MM.1S (cell line): ENCODE measurements at regions not wholly inside any gene's neighbourhood (a gene's known extent, or its start where the extent isn't known, plus 50 kb on each side); places are given as distances from the start of the nearest gene placed in this dataset.
"Not testable (repeated sequence)": the region's sequence is repeated elsewhere in the genome, so short reads cannot be mapped to it uniquely, and the experiment has no call there.

Experiments
- DNase-seq: peaks from one replicate; pipeline ENCODE4 v3.0.0-alpha.2; 2015
- H2AFZ ChIP-seq: fragments of 300-600 bp; sonication (generic); 2 replicates; pipeline ENCODE4 v1.6.0; 2016; ENCODE audit warnings: antibody characterized with exemption, low read length
- H3F3A ChIP-seq: fragments of 300-600 bp; sonication (generic); 2 replicates; pipeline ENCODE4 v1.6.1; 2016; ENCODE audit warnings: mild to moderate bottlenecking, antibody characterized with exemption, low read length, moderate library complexity, mixed read lengths; ENCODE audit not compliant: insufficient read depth
- H3K27ac ChIP-seq: fragments of 300-600 bp; sonication (generic); 2 replicates; pipeline ENCODE4 v1.5.1; 2016; ENCODE audit warnings: mild to moderate bottlenecking, low read length
- H3K27me3 ChIP-seq: fragments of 300-600 bp; sonication (generic); replicated peaks from 2 replicates; pipeline ENCODE4 v1.6.0; 2016; ENCODE audit warnings: low read length; ENCODE audit not compliant: insufficient read depth
- H3K36me3 ChIP-seq: fragments of 300-600 bp; sonication (generic); replicated peaks from 2 replicates; pipeline ENCODE4 v1.6.1; 2016; ENCODE audit warnings: mild to moderate bottlenecking, low read length, mixed read lengths; ENCODE audit not compliant: insufficient read depth
- H3K4me1 ChIP-seq: fragments of 300-600 bp; sonication (generic); 2 replicates; pipeline ENCODE4 v1.6.1; 2016; ENCODE audit warnings: low read length, mixed read lengths
- H3K4me2 ChIP-seq: fragments of 300-600 bp; sonication (generic); 2 replicates; pipeline ENCODE4 v1.6.0; 2016; ENCODE audit warnings: low read depth, low read length
- H3K4me3 ChIP-seq: fragments of 300-600 bp; sonication (generic); 2 replicates; pipeline ENCODE4 v1.5.1; 2016; ENCODE audit warnings: low read length, mixed read lengths
- H3K79me2 ChIP-seq: fragments of 300-600 bp; sonication (generic); 2 replicates; pipeline ENCODE4 v1.6.1; 2016; ENCODE audit warnings: mixed run types, low read length, mixed read lengths
- H3K9ac ChIP-seq: fragments of 300-600 bp; sonication (generic); 2 replicates; pipeline ENCODE4 v1.6.1; 2016; ENCODE audit warnings: low read length, mixed read lengths
- H3K9me2 ChIP-seq: fragments of 300-600 bp; sonication (generic); replicated peaks from 2 replicates; pipeline ENCODE4 v1.6.1; 2016; ENCODE audit warnings: mild to moderate bottlenecking, low read length, mixed read lengths; ENCODE audit not compliant: insufficient read depth
- H3K9me3 ChIP-seq: fragments of 300-600 bp; sonication (generic); replicated peaks from 2 replicates; pipeline ENCODE4 v1.6.1; 2016; ENCODE audit warnings: mild to moderate bottlenecking, low read length, mixed read lengths; ENCODE audit not compliant: insufficient read depth
- H4K20me1 ChIP-seq: fragments of 300-600 bp; sonication (generic); 2 replicates; pipeline ENCODE4 v1.6.1; 2016; ENCODE audit warnings: mild to moderate bottlenecking, low read length, moderate library complexity, mixed read lengths; ENCODE audit not compliant: insufficient read depth
- CTCF ChIP-seq: fragments of 300-600 bp; sonication (generic); IDR thresholded peaks from 2 replicates; pipeline ENCODE4 v1.5.1; 2016; ENCODE audit warnings: antibody characterized with exemption, low read length, mixed read lengths
- EZH2 ChIP-seq: fragments of 300-600 bp; sonication (generic); optimal IDR thresholded peaks from 2 replicates; pipeline ENCODE3; 2017; ENCODE audit warnings: low read depth, mild to moderate bottlenecking, antibody characterized with exemption, low read length, mixed read lengths
- EZH2phosphoT487 ChIP-seq: fragments of 300-600 bp; sonication (generic); IDR thresholded peaks from 2 replicates; pipeline ENCODE4 v1.6.1; 2018; ENCODE audit warnings: antibody characterized with exemption, low read length

GRCh38 chr1:101420406-101420805 is 183.6 kb downstream of the S1PR1 start:
- TF ChIP-seq EZH2 (no peak), CTCF (no peak), EZH2phosphoT487 (no peak)
- Histone ChIP-seq H4K20me1 (no peaks in the 10 kb centered on the region), H3K4me1 (no peaks in the 10 kb centered on the region), H3K36me3 (no peaks in the 10 kb centered on the region), H3K9me3 (no peaks in the 10 kb centered on the region), H3K27ac (no peak overlapping the region), H3K9me2 (no peaks in the 10 kb centered on the region), H3F3A (no peaks in the 10 kb centered on the region), H3K79me2 (no peaks in the 10 kb centered on the region), H3K4me3 (no peak overlapping the region), H3K4me2 (no peak overlapping the region), H2AFZ (no peak overlapping the region), H3K9ac (no peak overlapping the region), H3K27me3 (no peaks in the 10 kb centered on the region)
- no peak for DNase-seq

- not testable (repeated sequence) for H3K27me3 ChIP-seq, H3F3A ChIP-seq, H2AFZ ChIP-seq, H3K79me2 ChIP-seq, H3K4me2 ChIP-seq, H3K4me1 ChIP-seq, H3K9ac ChIP-seq, H3K9me2 ChIP-seq, H3K9me3 ChIP-seq, H3K4me3 ChIP-seq, H4K20me1 ChIP-seq, DNase-seq, H3K36me3 ChIP-seq, H3K27ac ChIP-seq
Measured at GRCh38 chr1:101428083-101428482, 191.3 kb downstream of the S1PR1 start.

GRCh38 chr1:101428562-101428961 is 191.7 kb downstream of the S1PR1 start:
- no peaks in the 10 kb centered on the region for H3K36me3 ChIP-seq
- H3K9me3 ChIP-seq: no peaks in the 10 kb centered on the region
- H3K4me1 ChIP-seq: no peaks in the 10 kb centered on the region
- no peaks in the 10 kb centered on the region for H3K27me3 ChIP-seq
- no peak overlapping the region for H2AFZ ChIP-seq
- DNase-seq: no peak
- no peaks in the 10 kb centered on the region for H3K79me2 ChIP-seq
- H3K4me3 ChIP-seq: no peak overlapping the region
- no peaks in the 10 kb centered on the region for H3F3A ChIP-seq
- TF ChIP-seq EZH2phosphoT487 (no peak), CTCF (no peak), EZH2 (no peak)
- H3K4me2 ChIP-seq: no peak overlapping the region
- no peak overlapping the region for H3K27ac ChIP-seq
- H3K9ac ChIP-seq: no peak overlapping the region
- H4K20me1 ChIP-seq: no peaks in the 10 kb centered on the region
- no peaks in the 10 kb centered on the region for H3K9me2 ChIP-seq

GRCh38 chr1:101431956-101432510 is 195.2 kb downstream of the S1PR1 start:
- no peak overlapping the region for H3K4me3 ChIP-seq
- no peak for DNase-seq
- no peaks in the 10 kb centered on the region for H3K27me3 ChIP-seq
- no peak overlapping the region for H3K27ac ChIP-seq
- no peak for TF ChIP-seq EZH2
- TF ChIP-seq CTCF: no peak
- no peak for TF ChIP-seq EZH2phosphoT487
- H3K9ac ChIP-seq: no peak overlapping the region
- no peaks in the 10 kb centered on the region for H3K79me2 ChIP-seq
- no peaks in the 10 kb centered on the region for H3K36me3 ChIP-seq
- H3K9me2 ChIP-seq: no peaks in the 10 kb centered on the region
- H4K20me1 ChIP-seq: no peaks in the 10 kb centered on the region
- no peak overlapping the region for H2AFZ ChIP-seq
- H3K9me3 ChIP-seq: no peaks in the 10 kb centered on the region
- H3K4me1 ChIP-seq: no peaks in the 10 kb centered on the region
- no peak overlapping the region for H3K4me2 ChIP-seq
- no peaks in the 10 kb centered on the region for H3F3A ChIP-seq
